Tibial nerve (tissue), 3 donors: ENCODE measurements at regions not wholly inside any gene's neighbourhood (a gene's known extent, or its start where the extent isn't known, plus 50 kb on each side); places are given as distances from the start of the nearest gene placed in this dataset.

Experiments used
- EP300 ChIP-seq, 2 donors: sonication (generic); formaldehyde crosslinking; IDR thresholded peaks; one replicate each; pipeline ENCODE4 v1.6.1; 2017; ENCODE audit warnings: antibody characterized with exemption in 2 of 2, mild to moderate bottlenecking in 1 of 2
- POLR2A ChIP-seq, 2 donors: fragments of 450-650 bp; IDR thresholded peaks; one replicate each; pipeline ENCODE4 v1.6.1; 2017; ENCODE audit warnings: antibody characterized with exemption in 2 of 2, mild to moderate bottlenecking in 2 of 2, moderate library complexity in 2 of 2

DNA sequence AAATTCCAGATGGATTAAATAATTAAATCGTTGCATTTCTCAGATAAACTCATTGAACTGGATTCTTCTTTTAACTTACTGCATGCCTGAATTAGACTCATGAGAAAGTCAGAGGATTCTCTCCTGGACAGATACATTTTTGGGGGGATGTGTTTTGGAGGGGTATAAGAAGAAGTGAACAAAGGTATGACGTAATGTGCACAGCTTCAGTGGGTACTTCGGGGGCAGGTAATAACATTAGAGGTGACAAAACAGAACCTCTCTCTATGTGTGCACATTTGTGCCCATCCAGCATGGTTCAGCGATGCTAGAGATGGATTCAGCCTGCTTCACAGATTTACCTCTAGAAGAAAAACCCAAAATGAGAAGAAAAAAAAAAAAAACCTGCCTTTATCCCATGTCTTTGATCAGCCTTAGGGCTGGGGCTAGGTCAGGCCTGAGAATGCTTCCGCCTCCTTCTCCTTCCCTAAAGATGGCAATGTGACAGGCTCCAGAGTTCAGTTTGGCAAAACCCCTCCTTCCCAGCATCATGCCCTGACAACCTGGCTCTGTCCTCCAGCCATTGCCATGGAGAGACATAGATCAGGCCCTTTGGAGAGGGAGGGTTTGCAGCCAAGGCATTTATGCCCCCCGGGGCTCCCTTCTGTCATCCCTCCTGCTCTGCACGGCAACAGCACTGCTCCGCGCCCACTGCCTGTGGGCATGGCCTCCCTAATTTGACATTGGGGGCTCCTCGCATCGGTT is 166.7 kb downstream of the KCNA5 start:
- TF ChIP-seq POLR2A (IDR thresholded peaks at IDR 0.05) (no peak), EP300 (IDR thresholded peaks at IDR 0.05) (no peak)
